GM19328 (cell line): ENCODE measurements at regions not wholly inside any gene's neighbourhood (a gene's known extent, or its start where the extent isn't known, plus 50 kb on each side); places are given as distances from the start of the nearest gene placed in this dataset.

Source experiments
- ATAC-seq: cut with Tn5 transposase; IDR thresholded peaks from one replicate; pipeline ENCODE4 v1.9.1; 2021; ENCODE audit warnings: mild to moderate bottlenecking, moderate library complexity; ENCODE audit not compliant: unreplicated experiment

DNA sequence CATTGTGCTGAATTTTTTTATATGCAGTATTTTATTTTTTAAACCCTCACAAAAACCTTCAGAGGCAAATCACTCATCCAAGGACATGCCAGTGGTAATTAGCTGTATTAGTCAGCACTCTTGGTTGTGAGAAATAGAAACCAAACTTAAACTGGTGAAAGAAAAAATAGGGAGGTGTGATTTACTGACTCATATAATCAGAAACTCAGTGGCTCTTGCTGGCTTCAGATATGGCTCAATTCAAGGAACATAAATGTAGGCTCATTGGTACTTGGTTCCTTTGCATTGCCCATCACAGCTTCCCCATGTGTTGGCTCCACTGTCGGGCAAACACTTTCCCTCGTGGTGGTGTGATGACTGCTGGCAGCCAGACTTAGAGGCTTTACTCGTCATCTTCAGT lies 497.2 kb downstream of the MAT2B start:
- no peak for ATAC-seq

DNA sequence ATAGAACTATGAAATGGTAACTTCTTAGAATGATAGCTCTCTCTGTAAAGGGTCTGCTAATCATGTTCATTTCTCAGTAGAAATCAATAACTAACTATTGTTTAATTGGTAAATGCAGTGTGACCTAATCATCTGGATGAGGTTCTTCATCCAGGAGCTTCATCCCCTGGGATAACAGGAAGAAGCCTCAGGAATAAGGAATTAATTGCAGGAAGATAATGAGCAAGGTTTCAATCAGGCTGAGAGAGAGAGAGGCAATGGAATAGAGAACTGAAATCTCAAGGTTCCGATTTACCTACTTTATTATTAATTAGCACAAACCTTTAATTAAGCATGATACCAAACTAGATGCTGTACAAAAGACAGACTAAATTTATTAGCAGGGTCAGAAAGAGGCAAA lies 499.7 kb downstream of the MAT2B start:
- no peak for ATAC-seq

DNA sequence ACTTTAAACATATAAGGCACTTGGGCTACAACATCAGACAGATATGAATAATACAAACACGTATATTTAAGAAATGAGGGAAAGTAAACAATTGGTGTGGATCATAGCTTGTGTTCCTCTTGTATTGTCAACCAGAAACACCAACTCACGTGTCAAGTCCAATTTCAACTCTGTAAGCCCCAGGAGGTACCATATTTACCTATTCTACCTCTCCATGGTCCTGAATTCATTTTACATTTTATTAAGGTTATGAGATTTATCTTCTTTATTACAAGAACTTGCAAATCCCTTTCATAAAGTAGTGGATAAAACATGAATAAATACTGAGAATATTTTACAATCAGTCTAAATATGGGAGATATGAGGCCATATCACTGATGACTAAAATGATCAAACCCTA lies 501.6 kb downstream of the MAT2B start:
- ATAC-seq: no peak

DNA sequence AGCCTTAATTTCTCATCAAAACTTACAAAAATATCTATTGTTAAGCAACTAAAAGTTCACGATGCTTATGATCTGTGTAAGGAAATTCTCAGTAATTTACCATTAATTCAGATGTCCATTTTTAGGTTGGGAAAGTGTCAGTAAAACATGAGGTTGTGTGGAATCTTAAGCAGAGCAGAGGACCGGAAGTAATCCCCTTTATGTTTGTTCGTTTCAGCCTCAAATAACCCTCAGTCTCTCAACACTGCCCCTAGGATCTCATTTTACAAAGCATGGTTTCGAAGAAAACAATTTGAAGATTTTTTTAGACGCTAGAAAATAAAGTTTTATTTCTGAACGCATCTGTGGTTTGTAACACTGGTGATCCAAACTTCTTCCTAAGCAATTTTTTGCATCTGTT lies 504.2 kb downstream of the MAT2B start:
- ATAC-seq: no peak

- no peak for ATAC-seq
Measured at GRCh38 chr5:164010900-164011299, 505.5 kb downstream of the MAT2B start.

DNA sequence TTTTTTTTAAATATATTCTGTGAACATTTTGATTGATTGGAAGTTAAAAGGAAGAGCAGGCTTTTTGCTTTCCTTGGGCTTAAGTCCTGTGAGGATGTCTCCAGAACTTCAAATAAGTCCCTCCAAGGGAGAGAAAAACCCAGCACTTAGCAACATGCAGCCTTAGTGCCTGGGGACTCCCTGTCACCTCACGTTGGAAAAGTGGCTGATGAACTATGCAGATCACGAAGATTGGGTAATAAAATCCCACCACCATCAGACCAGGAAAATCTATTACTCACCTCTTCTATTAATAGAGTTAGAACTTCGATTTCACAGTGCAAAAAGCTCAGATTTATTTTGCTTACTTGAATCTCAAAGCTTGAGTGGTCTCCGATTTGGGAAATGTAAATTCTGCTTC lies 507.0 kb downstream of the MAT2B start:
- no peak for ATAC-seq

DNA sequence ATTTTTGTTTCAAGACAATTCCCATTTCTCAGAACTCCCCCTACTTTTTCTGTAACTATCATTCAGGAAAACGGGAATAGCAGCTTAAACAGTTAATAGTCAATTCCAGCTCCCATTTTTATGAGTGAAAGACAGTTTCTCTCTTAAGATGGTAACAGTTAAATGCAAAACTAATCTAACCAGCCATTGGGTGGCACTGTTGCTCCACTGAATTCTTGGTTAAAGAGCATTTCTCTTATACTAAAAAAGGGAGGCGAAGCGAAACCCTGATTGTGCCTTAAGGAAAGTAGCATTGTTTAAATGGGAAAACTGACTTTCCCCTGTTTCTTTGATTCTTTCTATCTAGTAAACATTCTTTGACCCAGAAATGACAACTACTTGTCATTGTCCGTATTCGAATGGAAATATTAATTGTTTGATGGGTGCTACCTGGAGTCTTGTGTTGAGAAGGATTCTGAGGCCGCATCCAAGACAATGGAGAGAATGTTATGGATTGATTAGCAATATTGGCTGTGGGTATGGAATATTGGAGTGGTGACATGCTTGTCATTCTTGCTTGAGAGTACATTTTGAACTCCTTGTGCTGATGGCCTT lies 507.8 kb downstream of the MAT2B start:
- no peak for ATAC-seq

DNA sequence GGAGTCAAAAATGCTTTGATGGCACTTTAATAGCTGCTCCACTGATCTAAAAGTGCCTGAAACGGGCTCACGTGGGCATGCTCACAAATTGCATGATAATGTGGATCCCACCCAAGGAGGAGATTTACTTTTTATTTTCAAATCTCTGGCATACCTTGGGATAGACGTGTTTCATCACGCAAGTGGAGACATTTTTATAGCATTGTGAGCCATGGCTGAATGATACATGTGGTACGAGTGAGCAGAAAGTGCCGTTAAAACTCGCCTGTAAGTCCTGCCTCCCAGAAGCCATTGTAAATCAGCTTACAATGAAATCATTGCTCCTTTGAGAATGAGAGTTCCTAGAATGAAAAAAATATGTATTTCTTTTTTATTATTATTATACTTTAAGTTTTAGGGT lies 514.7 kb downstream of the MAT2B start:
- no peak for ATAC-seq

DNA sequence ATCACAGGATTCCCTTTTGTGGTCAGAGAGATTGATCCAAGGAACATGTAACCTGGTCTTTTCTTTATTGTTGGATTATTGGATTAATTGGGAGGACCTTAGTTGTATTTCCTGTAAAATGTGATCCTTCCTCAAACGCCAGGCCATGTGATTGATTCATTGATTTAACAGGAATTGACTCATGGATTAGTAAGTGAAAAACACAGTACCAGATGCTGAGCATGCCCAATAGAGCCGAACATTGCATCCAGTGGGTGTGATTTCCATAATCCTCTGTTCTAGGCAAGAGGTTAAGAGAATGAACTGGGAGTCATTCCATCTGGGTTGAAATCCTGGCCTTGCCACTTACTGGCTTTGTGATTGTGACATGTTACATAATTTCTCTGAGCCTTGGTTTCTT lies 522.3 kb downstream of the MAT2B start:
- no peak for ATAC-seq

GRCh38 chr5:164038128-164038783 lies 532.8 kb downstream of the MAT2B start:
- no peak for ATAC-seq

DNA sequence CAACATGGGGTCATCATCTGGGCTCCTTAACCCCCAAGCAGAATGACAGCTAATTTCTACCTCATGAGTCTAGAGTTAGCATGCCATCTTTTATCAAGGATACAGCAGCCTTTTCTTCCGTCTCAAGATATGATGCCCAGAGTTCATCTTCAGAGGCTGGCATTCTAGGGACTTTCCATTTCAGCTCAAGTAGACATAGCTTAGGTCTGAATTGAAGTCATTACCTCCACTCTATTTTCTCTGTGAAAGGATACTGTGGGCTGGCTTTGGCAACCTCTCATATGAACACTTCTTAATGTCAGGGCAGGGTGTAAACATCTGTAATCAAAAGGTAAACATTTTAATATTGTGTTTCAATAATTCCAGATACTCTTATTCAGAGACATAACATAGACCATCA lies 535.7 kb downstream of the MAT2B start:
- ATAC-seq: no peak

GRCh38 chr5:164048359-164048926 lies 543.0 kb downstream of the MAT2B start:
- ATAC-seq: no peak

- ATAC-seq: no peak
Measured at GRCh38 chr5:164051745-164052144, 546.3 kb downstream of the MAT2B start.

DNA sequence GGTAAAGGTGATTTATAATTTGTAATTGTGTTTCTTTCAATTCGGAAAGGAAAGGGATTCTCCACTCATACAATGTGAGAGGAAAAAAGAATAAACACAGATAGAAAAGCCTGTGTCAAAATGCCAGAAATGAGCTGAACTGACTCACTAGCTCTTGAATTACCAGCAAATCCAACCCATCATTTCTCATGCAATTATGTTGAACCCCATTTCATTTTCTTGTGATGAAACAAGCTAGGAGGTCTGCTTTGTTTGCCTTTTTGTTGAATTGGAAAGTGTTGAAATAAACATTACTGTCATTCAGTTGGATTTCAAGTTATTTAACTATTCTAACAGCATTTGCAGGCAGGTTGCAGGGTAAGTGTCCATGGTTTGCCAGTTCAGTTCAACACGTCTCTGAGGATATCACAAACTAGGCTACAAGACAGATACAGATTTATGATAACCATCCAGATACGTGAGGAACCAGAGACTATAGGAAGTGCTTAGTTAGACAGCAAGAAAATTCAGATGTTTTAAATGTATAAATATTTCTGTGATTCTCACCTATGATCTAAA lies 547.2 kb downstream of the MAT2B start:
- ATAC-seq: no peak

DNA sequence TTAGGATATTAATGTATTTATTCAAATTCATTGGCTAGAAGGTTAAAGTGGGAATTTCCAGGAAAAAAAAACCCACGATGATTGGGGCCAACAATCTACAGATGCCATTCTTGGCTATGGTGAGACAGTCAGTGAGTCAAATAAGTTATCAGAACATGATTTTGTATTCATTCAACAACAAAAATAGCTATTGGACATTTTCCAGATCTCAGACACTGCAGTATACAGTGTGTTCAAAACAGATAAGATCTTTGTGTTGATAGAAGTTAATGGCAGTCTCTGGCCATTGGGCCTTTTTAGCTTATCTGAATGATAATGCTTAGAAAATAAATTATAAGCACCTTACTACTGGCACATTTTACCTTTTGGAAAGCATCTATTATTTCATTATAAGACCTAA lies 547.7 kb downstream of the MAT2B start:
- ATAC-seq: no peak

DNA sequence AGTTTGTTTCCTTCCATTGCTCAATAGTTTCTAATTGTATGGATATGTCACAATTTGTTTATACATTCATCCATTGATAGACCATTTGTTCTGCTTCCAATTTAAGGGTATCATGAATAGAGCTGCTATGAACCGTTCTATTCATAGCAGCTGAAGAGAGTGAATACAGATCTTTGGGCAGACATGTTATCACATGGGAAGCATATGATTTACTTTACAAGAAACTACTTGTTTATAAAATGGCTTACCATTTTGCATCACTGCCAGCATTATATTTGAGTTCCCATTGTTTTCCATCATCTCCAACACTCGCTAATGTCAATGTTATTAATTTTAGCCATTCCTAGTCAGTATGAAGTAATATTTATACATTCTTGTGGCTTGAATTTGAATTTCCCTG lies 549.0 kb downstream of the MAT2B start:
- no peak for ATAC-seq

DNA sequence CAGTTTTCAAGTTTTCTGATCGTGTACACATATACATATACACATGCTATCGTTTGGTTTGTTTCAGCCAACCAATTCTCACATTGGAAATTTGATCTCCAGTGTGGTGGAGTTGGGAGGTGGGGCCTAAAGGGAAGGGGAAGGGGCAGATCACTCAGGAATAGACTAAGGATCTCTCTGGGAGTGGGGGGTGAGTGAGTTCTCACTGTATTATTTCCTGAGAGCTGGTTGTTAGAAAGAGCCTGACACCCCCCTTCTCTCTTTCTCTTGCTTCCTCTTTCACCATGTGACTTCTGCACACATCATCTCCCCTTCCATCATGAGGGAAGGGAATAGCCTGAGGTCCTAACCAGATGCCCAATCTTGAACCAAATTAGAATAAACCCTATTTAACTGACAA lies 551.7 kb downstream of the MAT2B start:
- ATAC-seq: no peak

DNA sequence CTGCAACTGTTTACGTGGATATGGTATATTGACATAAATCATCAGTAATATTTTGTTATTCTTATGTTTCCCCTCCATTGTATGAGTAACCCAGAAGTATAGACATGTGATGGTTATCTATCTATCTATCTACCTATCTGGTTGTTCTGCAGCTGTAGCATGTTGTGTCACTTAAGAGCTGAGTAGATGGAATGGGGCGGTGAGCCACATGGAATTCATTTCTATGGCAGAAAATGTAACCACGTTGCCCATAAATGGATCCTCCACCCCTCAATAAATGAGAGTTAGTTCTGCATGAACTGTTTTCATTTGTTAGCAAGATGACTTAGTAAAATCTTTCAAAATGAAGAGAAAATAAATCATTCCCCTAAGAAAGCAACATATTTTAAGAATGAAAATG lies 553.2 kb downstream of the MAT2B start:
- ATAC-seq: no peak

DNA sequence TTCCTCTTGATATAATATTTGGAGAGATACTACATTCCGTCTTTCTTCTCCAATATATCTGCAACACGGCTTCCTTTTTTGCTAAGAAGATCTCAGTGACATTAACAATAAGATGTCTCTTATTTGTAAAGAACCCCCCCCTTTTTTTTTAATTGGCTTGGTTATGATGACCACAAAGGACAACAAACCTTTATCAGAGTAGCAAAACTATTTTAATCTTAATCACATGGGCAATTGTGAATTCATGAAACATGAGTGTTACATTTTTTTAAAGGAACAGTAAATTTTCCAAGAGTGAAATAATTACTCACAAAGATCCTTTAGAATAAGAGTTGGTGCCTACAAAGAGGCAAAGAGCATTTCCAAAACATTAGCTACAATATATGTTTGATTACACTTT lies 554.1 kb downstream of the MAT2B start:
- no peak for ATAC-seq

DNA sequence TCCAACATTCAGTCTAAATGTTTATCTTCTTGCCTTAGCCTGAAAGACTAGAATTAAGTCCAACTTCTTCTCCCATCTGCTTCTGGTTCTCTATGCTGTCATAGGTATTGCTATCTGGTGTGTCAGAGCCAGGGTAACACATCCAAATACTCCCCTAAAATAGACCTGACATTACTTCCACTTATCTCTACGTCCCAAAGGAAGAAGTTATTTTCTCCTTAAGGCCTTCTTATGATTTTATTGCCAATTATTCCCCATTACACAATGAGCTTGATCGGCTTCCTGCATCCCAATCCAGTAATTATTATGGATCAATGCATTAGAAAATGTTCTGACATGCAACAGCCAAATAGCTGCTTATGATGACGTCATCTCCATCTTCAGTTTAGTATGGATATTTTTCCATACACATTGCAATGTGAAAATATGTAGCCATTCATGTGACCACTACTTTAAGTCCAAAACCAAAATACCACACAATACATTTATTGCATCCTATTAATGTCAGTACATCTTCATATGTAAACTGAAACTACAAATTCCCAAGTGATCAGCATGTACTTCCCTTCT lies 555.5 kb downstream of the MAT2B start:
- ATAC-seq: no peak

DNA sequence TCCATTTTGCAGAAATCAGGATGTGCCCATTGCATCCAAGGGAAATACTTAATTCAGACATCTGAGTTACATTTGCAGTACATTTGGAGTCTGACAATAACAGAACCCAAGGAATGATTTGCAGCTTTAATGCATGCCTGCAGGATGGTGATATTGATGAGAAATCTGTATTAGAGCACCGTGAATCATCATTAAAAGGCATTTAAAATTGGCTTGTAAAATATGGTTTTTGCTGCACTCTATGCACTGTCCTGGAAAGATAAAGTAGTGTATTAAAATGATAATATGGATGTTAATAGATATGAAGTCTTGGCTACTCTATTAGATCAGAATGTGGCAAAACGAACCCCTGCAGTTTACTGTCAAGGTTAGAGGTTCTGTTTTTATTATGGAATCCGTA lies 556.9 kb downstream of the MAT2B start:
- no peak for ATAC-seq

GRCh38 chr5:164065266-164065665 lies 559.8 kb downstream of the MAT2B start:
- ATAC-seq: no peak
